ENCODE measurements at regions not wholly inside any gene's neighbourhood (a gene's known extent, or its start where the extent isn't known, plus 50 kb on each side); places are given as distances from the start of the nearest gene placed in this dataset.
A peak's percentile ranks its signal among the peaks of the same experiment; 100 is the strongest.
"Not testable (repeated sequence)": the region's sequence is repeated elsewhere in the genome, so short reads cannot be mapped to it uniquely, and the experiment has no call there.

DNA sequence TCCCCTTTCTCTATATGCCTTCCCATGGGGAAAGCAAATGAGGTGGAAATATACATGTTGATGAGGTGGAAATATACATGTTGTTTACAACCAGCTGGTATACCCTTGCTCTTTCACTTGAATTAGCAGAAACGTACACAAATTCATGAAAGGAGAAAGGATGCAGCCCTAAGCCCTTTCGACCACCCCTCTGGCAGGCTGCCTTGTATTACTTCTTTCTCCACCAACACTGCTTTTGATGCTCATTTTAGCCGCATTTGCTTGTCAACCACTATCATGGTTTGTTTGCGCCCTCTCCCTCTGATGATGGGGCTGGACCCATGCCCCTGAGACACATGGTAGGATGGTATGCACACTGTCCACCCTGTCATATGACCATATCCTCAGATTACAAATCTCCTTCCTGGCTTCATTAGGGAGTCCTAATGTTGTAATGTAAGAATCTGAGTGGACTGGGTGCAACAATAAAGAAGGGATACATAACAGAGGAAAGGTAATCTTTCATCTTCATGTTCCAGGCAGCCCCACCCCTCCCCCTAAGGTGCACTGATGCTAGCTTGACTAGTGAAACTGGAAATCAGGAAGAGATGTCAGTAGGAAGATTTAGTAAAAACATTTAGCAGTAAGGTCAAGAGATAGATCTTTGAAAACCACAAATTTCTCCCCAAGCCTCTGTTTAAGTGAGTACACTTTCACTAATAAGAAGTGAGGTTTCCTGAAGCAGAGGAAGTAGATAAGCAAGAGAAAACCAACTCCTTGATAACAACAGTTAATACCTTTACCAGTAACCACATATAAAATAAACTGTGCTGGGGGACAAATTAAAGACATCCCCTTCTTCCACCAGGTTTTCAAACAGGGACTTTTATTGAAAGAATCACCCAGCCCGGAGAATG lies 536.8 kb upstream of the NRP1 start:
- peaks cover 51% of the 10 kb centered on the region for H3K4me1 Mint-ChIP-seq
- H3K9me3 Mint-ChIP-seq = no peaks in the 10 kb centered on the region
- TF ChIP-seq, protein P1, sequence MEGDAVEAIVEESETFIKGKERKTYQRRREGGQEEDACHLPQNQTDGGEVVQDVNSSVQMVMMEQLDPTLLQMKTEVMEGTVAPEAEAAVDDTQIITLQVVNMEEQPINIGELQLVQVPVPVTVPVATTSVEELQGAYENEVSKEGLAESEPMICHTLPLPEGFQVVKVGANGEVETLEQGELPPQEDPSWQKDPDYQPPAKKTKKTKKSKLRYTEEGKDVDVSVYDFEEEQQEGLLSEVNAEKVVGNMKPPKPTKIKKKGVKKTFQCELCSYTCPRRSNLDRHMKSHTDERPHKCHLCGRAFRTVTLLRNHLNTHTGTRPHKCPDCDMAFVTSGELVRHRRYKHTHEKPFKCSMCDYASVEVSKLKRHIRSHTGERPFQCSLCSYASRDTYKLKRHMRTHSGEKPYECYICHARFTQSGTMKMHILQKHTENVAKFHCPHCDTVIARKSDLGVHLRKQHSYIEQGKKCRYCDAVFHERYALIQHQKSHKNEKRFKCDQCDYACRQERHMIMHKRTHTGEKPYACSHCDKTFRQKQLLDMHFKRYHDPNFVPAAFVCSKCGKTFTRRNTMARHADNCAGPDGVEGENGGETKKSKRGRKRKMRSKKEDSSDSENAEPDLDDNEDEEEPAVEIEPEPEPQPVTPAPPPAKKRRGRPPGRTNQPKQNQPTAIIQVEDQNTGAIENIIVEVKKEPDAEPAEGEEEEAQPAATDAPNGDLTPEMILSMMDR (IDR thresholded peaks at IDR 0.05; ENCODE audit: unreplicated experiment in 3 of 3) = no peak
- no peaks in the 10 kb centered on the region for H3K27me3 Mint-ChIP-seq (ENCODE audit: low read depth)
- no peaks in the 10 kb centered on the region for H3K36me3 Mint-ChIP-seq (ENCODE audit: low read depth)
- peak overlapping the region in 2 of 3 experiments; percentile 54 to 95 for H3K27ac Mint-ChIP-seq
- H3K4me3 Mint-ChIP-seq = no peak overlapping the region

DNA sequence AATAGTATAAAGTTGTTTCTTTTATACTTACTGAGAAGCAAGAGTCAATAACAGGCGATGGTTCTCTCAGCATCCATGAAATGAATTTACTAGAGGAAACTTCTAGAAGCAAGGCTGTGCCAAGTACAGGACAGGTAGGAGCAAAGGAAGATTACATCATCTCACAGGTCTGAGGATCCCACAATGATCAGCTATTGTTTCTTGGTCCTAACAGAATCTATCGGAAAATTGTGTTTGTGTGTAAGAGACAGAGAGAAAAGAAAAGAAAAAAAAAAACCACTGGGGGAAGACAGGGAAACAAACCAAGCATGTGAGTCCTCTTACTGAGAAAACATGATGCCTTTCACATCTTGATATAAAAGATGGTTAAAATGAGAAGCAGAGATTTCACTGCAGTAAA lies 535.0 kb upstream of the NRP1 start:
- peaks cover 53% of the 10 kb centered on the region for H3K4me1 Mint-ChIP-seq
- TF ChIP-seq, protein P1 (IDR thresholded peaks at IDR 0.05; ENCODE audit: unreplicated experiment in 3 of 3) = no peak

DNA sequence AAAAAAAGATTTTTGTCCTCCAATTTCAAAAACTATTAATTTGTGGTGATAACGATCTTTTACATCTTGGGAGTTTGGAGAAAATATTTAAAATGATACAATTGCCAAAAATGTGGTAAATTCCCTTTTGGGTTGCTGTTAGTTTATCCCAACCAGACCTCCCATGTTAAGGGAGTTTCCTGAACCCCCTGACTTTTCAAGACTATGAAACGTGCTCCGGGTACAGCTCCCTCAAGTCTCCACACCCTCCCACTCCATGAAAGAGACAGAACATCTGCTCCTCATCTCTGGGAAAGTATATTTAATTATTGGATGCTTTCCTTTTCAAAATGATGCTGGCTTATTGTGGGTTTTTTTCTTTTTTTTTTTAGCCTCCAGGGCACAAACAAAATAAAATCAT lies 534.6 kb upstream of the NRP1 start:
- Mint-ChIP-seq H3K9me3 (no peaks in the 10 kb centered on the region), H3K36me3 (ENCODE audit: low read depth) (no peaks in the 10 kb centered on the region)
- TF ChIP-seq, protein P1 (IDR thresholded peaks at IDR 0.05; ENCODE audit: unreplicated experiment in 3 of 3) = no peak

More for the DNA sequence above, 535.0 kb upstream of the NRP1 start:
- Mint-ChIP-seq H3K27me3 (ENCODE audit: low read depth) (no peaks in the 10 kb centered on the region), H3K36me3 (ENCODE audit: low read depth) (no peaks in the 10 kb centered on the region), H3K9me3 (no peaks in the 10 kb centered on the region), H3K27ac (peak overlapping the region; percentile 11 to 91 (median 90)), H3K4me3 (no peak overlapping the region)

DNA sequence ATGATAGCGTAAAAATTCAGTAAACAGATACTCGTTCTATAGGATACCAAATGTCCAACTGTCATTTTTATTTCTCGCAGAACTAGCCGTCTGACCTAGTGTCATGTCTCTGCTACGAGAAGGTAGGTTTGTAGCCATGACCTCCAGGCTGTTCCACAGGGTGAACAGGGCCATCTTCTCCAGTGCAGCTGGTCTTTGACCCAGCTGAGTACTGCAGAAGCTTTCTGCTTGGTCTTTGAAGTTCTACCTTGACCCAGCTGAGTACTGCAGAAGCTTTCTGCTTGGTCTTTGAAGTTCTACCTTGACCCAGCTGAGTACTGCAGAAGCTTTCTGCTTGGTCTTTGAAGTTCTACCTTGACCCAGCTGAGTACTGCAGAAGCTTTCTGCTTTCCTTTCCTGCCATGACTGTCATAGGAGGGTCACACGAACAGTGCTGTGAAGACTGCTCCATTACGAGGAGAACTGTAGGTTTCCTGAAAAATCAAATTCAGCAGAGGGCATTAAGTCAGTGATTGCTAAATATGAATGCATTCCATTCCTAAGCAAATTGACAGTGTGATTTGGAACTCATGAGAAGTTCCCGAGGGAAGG lies 532.8 kb upstream of the NRP1 start:
- peaks cover 53% of the 10 kb centered on the region for H3K4me1 Mint-ChIP-seq
- H3K4me3 Mint-ChIP-seq = not testable (repeated sequence)

More for the DNA sequence above, 534.6 kb upstream of the NRP1 start:
- no peak overlapping the region for H3K4me3 Mint-ChIP-seq
- peaks cover 53% of the 10 kb centered on the region for H3K4me1 Mint-ChIP-seq
- no peaks in the 10 kb centered on the region for H3K27me3 Mint-ChIP-seq (ENCODE audit: low read depth)
- peak overlapping the region; percentile 11 to 91 (median 90) for H3K27ac Mint-ChIP-seq

DNA sequence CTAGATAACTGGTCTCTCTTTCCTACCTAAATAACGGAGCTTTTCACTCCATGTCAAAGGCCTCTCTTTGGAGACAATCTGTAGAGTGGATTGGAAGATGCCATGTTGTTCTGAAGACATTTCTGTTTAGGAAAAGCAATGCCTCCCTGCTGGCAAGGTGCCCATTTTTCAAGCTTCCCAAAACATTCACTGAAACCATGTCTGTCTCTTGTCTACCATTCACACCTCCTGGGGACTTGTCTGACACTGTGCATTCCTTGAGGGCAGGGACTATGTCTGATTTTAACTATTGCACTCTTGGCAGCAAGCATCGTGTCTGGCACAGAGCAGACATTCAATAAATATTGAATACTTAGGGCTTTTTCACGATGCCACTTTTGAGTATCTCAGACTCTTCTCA lies 528.9 kb upstream of the NRP1 start:
- Mint-ChIP-seq H3K4me1 (peaks cover 41% of the 10 kb centered on the region), H3K4me3 (no peak overlapping the region), H3K9me3 (no peaks in the 10 kb centered on the region), H3K27ac (peak overlapping the region; percentile 19 to 90 (median 71)), H3K36me3 (ENCODE audit: low read depth) (no peaks in the 10 kb centered on the region), H3K27me3 (ENCODE audit: low read depth) (no peaks in the 10 kb centered on the region)
- TF ChIP-seq, protein P1 (IDR thresholded peaks at IDR 0.05; ENCODE audit: unreplicated experiment in 3 of 3) = no peak

More for the DNA sequence above, 532.8 kb upstream of the NRP1 start:
- not testable (repeated sequence) for H3K9me3 Mint-ChIP-seq; H3K27me3 Mint-ChIP-seq (ENCODE audit: low read depth); H3K36me3 Mint-ChIP-seq (ENCODE audit: low read depth)
- H3K27ac Mint-ChIP-seq = peak overlapping the region in 2 of 3 experiments; percentile 51 to 90

DNA sequence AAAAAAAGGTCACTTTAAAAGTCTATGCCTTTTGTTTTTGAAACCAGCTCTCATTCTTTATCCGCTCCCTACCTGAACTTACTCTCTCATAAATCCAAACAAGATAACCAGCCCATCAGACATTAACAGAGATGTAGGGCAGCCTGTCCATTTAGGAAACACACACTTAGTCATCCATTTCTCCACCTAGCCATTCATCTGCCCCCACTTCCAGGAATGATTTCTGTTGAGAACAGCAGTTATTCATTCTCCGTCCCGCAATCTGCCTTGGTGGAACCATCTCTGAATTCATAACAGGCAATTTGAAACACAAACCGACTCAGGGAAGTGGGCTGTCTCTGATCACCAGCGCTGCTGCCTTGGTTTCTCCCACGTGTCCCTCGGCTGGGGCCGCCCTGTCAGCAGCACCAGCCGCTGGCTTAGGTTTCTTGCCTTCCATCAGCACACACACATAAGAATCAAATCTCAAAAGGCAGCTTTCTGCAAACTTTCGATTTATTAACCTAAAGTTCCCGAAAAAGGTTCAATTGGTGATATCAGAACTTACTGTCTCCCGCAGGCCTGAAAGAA lies 528.2 kb upstream of the NRP1 start:
- TF ChIP-seq, protein P1 (IDR thresholded peaks at IDR 0.05; ENCODE audit: unreplicated experiment in 3 of 3) = no peak
- peak overlapping the region; percentile 18 to 90 (median 71) for H3K27ac Mint-ChIP-seq
- H3K9me3 Mint-ChIP-seq = no peaks in the 10 kb centered on the region
- no peaks in the 10 kb centered on the region for H3K36me3 Mint-ChIP-seq (ENCODE audit: low read depth)
- H3K4me3 Mint-ChIP-seq = no peak overlapping the region
- H3K4me1 Mint-ChIP-seq = peaks cover 37% of the 10 kb centered on the region
- no peaks in the 10 kb centered on the region for H3K27me3 Mint-ChIP-seq (ENCODE audit: low read depth)

Measured in nephron (organoid).